ENCODE measurements at regions not wholly inside any gene's neighbourhood (a gene's known extent, or its start where the extent isn't known, plus 50 kb on each side); places are given as distances from the start of the nearest gene placed in this dataset.
"Not testable (repeated sequence)": the region's sequence is repeated elsewhere in the genome, so short reads cannot be mapped to it uniquely, and the experiment has no call there.

DNA sequence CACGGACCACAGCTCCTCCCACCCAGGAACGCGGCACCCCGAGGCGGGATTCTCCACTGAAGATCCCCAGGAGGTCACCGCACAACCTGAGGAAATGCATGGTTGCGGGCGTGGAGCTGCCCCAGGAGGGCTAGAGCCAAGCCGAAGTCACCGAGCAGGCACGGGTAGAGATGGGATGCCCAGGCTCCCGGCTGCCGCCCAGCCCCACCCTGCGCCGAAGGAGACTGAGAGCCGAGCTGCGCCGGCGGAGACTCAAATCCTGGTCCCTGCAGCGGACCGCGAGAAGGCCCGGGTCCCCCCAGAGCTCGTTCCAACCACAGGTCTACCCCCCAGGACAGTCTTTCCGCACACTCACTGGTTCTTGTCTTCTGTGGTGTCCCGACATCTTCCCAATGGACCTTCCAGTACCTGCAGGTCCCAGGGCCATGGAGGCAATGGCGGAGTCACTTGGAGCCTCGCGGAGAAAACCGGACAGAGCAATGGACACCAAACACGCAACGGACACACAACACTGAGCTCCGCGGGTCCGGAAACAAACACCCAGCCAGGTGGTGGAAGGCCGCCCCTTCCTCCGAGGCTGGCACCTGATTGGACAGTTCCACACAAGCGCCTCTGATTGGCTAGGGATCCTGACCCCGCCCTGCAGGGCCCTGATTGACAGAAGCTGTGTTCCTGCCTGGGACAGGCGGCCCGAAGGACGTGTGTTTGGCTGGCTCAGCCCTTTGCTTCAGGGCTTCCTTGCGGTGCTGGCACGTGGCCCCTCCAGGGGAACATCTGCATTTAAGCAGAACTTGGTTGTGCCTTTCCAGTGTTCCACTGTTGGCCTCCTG lies 331.9 kb upstream of the NUPR2 start:
- Histone ChIP-seq H3K4me1 (no peaks in the 10 kb centered on the region), H3K27ac (no peak overlapping the region), H3K36me3 (no peaks in the 10 kb centered on the region), H3K27me3 (no peaks in the 10 kb centered on the region), H3K9me3 (peaks cover 0 to 43% (median 7%) of the 10 kb centered on the region in 4 donors), H3K4me3 (no peak overlapping the region)
- no peak for TF ChIP-seq POLR2A (IDR thresholded peaks at IDR 0.05)
- TF ChIP-seq, protein P1, sequence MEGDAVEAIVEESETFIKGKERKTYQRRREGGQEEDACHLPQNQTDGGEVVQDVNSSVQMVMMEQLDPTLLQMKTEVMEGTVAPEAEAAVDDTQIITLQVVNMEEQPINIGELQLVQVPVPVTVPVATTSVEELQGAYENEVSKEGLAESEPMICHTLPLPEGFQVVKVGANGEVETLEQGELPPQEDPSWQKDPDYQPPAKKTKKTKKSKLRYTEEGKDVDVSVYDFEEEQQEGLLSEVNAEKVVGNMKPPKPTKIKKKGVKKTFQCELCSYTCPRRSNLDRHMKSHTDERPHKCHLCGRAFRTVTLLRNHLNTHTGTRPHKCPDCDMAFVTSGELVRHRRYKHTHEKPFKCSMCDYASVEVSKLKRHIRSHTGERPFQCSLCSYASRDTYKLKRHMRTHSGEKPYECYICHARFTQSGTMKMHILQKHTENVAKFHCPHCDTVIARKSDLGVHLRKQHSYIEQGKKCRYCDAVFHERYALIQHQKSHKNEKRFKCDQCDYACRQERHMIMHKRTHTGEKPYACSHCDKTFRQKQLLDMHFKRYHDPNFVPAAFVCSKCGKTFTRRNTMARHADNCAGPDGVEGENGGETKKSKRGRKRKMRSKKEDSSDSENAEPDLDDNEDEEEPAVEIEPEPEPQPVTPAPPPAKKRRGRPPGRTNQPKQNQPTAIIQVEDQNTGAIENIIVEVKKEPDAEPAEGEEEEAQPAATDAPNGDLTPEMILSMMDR (IDR thresholded peaks at IDR 0.05), result no peak
- DNase-seq, result no peak

DNA sequence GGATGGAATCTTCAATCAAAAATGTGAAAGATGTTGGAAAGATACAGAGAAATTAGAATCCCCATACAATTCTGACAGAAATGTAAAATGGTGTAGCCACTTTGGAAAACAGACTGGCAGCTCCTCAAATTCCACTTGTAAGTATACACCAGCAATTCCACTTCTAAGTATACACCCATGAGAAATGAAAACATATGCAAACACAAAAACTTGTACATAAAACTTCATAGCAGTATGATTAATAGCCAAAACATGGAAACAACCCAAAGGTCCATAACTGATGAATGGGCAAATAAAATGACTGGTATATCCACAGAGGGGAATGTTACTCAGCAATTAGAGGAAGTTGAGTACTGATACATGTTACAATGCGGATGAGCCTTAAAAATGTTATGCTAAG lies 304.3 kb upstream of the NUPR2 start:
- H3K9me3 ChIP-seq, H3K4me3 ChIP-seq, H3K36me3 ChIP-seq, H3K27ac ChIP-seq, DNase-seq, H3K4me1 ChIP-seq, H3K27me3 ChIP-seq: not testable (repeated sequence)

DNA sequence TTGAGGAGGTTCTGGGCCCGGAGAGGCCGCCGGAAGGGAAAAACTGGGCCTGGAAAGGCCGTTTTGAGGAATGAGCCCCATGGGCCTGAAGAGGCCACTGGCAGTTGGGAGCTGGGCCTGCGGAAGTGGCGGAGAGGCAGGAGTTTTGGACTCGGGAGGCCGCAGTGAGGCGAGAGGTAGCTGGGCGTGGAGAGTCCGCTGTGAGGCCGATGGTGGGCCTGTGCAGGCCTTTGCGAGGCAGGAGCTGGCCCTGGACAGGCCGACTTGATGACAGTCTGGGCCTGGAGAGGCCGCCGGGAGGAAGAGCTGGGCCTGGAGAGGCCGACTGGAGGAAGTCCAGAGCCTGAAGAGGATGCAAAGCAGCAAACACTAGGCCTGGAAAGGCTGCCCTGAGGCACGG lies 259.0 kb upstream of the NUPR2 start:
- Histone ChIP-seq H3K27ac (no peak overlapping the region), H3K36me3 (no peaks in the 10 kb centered on the region), H3K9me3 (peaks cover 0 to 7% (median 3%) of the 10 kb centered on the region in 4 donors), H3K4me1 (no peaks in the 10 kb centered on the region), H3K4me3 (no peak overlapping the region), H3K27me3 (no peaks in the 10 kb centered on the region)
- TF ChIP-seq POLR2A (IDR thresholded peaks at IDR 0.05), result no peak
- TF ChIP-seq, protein P1 (IDR thresholded peaks at IDR 0.05), result no peak
- DNase-seq, result no peak

DNA sequence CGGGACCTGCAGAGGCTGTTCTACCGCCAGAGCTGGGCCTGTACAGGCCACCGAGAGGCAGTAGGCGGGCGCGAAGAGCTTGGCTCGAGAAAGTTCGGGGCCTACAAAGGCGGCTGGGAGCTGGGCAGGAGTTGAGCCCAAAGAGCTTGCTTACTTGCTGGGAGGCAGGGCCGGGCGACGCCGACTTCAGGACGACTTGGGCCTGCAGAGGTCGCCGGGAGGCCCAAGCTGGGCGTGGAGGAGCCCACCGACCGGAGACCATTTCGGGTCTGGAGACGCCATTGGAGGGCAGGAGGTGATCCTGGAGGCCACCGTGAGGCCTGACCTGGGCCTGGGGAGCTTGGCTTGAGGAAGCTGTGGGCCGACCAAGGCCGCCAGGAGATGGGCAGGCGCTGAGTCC lies 258.4 kb upstream of the NUPR2 start:
- H3K27me3 ChIP-seq, H3K27ac ChIP-seq, DNase-seq, H3K36me3 ChIP-seq, H3K9me3 ChIP-seq, H3K4me1 ChIP-seq, H3K4me3 ChIP-seq: not testable (repeated sequence)

DNA sequence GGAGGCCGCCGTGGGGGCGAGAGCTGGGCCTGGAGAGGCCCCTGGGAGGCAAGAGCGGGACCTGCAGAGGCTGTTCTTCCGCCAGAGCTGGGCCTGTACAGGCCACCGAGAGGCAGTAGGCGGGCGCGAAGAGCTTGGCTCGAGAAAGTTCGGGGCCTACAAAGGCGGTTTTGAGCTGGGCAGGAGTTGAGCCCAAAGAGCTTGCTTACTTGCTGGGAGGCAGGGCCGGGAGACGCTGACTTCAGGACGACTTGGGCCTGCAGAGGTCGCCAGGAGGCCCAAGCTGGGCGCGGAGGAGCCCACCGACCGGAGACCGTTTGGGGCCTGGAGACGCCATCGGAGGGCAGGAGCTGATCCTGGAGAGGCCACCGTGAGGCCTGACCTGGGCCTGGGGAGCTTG lies 257.1 kb upstream of the NUPR2 start:
- H3K9me3 ChIP-seq, H3K27ac ChIP-seq, H3K4me3 ChIP-seq, H3K36me3 ChIP-seq, H3K4me1 ChIP-seq, H3K27me3 ChIP-seq: not testable (repeated sequence)
- DNase-seq, result peak; percentile 63 to 86 (median 66)

DNA sequence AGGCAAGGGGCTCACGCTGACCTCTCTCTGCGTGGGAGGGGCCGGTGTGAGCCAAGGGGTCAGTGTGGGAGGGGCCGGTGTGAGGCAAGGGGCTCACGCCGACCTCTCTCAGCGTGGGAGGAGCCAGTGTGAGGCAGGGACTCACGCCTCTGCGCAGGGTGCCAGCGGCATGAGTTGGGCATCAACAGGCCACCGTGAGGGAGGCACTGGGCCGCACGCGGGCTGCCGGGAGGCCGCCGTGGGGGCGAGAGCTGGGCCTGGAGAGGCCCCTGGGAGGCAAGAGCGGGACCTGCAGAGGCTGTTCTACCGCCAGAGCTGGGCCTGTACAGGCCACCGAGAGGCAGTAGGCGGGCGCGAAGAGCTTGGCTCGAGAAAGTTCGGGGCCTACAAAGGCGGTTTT lies 255.6 kb upstream of the NUPR2 start:
- not testable (repeated sequence) for H3K36me3 ChIP-seq, H3K27me3 ChIP-seq, H3K27ac ChIP-seq, H3K4me3 ChIP-seq, H3K4me1 ChIP-seq
- peaks cover 0 to 11% (median 3%) of the 10 kb centered on the region in 4 donors for H3K9me3 ChIP-seq
- peak in 1 of 3 donors; percentile 68 for DNase-seq

DNA sequence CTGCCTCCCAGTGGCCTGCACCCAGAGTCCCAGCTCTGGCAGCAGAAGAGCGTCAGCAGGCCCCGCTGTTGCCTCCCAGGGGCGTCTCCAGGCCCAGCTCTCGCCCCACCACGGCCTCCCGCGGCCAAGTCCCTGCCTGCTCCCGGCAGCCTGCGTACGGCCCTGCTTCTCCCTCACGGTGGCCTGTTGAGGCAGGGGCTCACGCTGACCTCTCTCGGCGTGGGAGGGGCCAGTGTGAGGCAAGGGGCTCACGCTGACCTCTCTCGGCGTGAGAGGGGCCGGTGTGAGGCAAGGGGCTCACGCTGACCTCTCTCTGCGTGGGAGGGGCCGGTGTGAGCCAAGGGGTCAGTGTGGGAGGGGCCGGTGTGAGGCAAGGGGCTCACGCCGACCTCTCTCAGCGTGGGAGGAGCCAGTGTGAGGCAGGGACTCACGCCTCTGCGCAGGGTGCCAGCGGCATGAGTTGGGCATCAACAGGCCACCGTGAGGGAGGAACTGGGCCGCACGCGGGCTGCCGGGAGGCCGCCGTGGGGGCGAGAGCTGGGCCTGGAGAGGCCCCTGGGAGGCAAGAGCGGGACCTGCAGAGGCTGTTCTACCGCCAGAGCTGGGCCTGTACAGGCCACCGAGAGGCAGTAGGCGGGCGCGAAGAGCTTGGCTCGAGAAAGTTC lies 254.1 kb upstream of the NUPR2 start:
- H3K4me3 ChIP-seq, H3K4me1 ChIP-seq, H3K27ac ChIP-seq, H3K27me3 ChIP-seq, DNase-seq, H3K36me3 ChIP-seq: not testable (repeated sequence)
- peaks cover 0 to 11% (median 3%) of the 10 kb centered on the region in 4 donors for H3K9me3 ChIP-seq

DNA sequence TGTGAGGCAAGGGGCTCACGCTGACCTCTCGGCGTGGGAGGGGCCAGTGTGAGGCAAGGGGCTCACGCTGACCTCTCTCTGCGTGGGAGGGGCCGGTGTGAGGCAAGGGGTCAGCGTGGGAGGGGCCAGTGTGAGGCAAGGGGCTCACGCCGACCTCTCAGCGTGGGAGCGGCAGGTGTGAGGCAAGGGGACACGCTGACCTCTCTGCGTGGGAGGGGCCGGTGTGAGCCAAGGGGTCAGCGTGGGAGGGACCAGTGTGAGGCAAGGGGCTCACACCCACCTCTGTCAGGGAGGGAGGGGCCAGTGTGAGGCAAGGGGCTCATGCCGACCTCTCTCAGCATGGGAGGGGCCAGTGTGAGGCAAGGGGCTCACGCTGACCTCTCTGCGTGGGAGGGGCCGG lies 251.7 kb upstream of the NUPR2 start:
- H3K4me3 ChIP-seq, H3K4me1 ChIP-seq, H3K9me3 ChIP-seq, DNase-seq, H3K27ac ChIP-seq, H3K27me3 ChIP-seq, H3K36me3 ChIP-seq: not testable (repeated sequence)

DNA sequence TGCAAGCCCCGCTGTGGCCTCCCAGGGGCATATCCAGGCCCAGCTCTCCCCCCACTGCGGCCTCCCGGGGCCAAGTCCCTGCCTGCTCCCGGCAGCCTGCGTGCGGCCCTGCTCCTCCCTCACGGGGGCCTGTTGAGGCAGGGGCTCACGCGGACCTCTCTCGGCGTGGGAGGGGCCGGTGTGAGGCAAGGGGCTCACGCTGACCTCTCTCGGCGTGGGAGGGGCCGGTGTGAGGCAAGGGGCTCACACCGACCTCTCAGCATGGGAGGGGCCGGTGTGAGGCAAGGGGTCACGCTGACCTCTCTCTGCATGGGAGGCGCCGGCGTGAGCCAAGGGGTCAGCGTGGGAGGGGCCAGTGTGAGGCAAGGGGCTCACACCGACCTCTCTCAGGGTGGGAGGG lies 251.2 kb upstream of the NUPR2 start:
- DNase-seq, result peak in 1 of 3 donors; percentile 49
- H3K4me3 ChIP-seq, H3K4me1 ChIP-seq, H3K9me3 ChIP-seq, H3K36me3 ChIP-seq, H3K27me3 ChIP-seq, H3K27ac ChIP-seq: not testable (repeated sequence)

DNA sequence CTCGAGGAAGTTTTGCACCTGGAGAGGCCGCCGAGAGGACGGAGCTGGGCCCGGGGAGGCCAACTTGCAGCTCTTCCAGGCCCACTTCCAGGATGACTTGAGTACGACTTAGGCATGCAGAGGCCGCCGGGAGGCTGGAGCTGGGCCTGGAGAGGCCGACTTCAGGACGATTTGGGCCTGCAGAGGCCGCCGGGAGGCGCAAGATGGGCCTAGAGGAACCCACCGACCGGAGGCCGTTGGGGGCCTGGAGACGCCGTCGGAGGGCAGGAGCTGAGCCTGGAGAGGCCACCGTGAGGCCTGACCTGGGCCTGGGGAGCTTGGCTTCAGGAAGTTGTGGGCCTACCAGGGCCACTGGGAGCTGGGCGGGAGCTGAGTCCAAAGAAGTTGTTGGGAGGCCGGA lies 250.5 kb upstream of the NUPR2 start:
- not testable (repeated sequence) for H3K4me3 ChIP-seq, H3K27ac ChIP-seq, H3K4me1 ChIP-seq, H3K27me3 ChIP-seq, H3K36me3 ChIP-seq, H3K9me3 ChIP-seq, DNase-seq

DNA sequence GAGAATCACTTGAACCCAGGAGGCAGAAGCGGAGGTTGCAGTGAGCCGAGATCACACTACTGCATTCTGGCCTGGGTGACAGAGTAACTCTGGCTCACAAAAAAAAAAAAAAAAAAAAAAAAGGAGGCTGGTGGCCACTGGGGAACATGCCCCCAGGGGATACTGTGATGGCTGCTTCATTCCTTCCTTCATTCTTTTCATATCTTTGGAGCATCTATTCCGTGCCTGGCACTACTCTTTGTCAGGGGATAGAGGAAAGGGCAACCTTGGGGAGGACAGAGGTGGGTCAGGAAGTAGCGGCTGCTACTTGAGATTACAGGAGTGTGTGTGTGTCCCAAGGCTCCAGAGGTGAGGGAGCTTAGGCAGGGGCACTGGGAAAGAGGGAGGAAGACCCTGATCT lies 236.4 kb upstream of the NUPR2 start:
- not testable (repeated sequence) for DNase-seq, H3K27ac ChIP-seq, H3K36me3 ChIP-seq, H3K9me3 ChIP-seq, H3K4me3 ChIP-seq, H3K4me1 ChIP-seq, H3K27me3 ChIP-seq

DNA sequence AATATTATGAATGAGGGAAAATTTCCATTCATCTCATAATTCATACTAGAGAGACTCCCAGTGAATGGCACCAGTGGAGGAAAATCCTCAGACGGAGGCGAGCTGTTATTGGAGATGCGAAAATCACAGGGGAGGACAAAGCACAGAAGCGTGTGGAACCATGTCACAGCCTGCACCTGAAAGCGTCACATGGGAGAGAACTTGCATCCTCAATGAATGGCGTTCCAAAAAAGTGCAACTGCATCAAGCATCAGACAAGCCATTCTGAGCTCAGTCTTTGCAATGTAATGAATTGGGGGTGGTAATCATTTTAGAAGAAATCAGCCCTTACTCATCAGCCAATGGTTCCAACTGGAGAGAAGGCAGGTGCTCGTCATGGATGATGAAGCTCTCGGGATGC lies 235.0 kb upstream of the NUPR2 start:
- not testable (repeated sequence) for H3K36me3 ChIP-seq, H3K9me3 ChIP-seq, H3K27ac ChIP-seq, DNase-seq, H3K27me3 ChIP-seq, H3K4me1 ChIP-seq, H3K4me3 ChIP-seq

DNA sequence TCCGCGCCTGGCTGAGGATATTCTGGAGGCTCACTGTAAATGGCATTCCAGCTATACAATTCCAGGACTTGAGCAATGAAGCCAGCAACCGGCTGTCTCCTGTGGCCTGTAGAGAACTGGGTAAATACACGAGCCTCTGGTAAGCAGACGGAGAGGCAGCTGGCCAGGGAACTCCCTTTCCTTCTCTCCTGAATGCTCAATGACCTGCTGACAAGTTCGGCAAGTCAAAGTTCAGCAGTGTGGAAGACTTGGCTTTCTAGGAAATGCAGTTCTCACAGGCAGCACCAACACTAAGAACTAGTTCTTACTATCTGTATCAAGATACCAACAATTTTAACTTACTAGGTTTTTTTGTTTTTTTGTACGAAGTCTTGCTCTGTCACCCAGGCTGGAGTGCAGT lies 232.1 kb upstream of the NUPR2 start:
- H3K27me3 ChIP-seq, H3K9me3 ChIP-seq, H3K27ac ChIP-seq, H3K36me3 ChIP-seq, H3K4me3 ChIP-seq, H3K4me1 ChIP-seq, DNase-seq: not testable (repeated sequence)

Measured in Peyer's patch (tissue), 4 donors.